Liver (tissue), 8 donors: ENCODE measurements at regions not wholly inside any gene's neighbourhood (a gene's known extent, or its start where the extent isn't known, plus 50 kb on each side); places are given as distances from the start of the nearest gene placed in this dataset.

Experiments used
- DNase-seq: peaks from one replicate; pipeline ENCODE4 v3.0.0-alpha.2; 2017; ENCODE audit warnings: low spot score
- H3K27ac ChIP-seq, 2 donors: one replicate each; pipeline ENCODE4 v1.7.0; 2013; ENCODE audit warnings: inconsistent platforms in 2 of 2, low read length in 2 of 2, control low read depth in 1 of 2, low read depth in 1 of 2, mild to moderate bottlenecking in 1 of 2
- H3K27me3 ChIP-seq, 4 donors: one replicate each; pipeline versions ENCODE4 v1.6.1 to v1.7.0; 2013; ENCODE audit warnings: low read length in 3 of 4, inconsistent platforms in 1 of 4, mild to moderate bottlenecking in 1 of 4, moderate library complexity in 1 of 4; ENCODE audit not compliant: control insufficient read depth in 4 of 4, insufficient read depth in 4 of 4
- H3K36me3 ChIP-seq, 4 donors: one replicate each; pipeline versions ENCODE4 v1.6.1 to v1.7.0; 2013; ENCODE audit warnings: low read length in 3 of 4, mild to moderate bottlenecking in 3 of 4, low read depth in 1 of 4, moderate library complexity in 1 of 4; ENCODE audit not compliant: control insufficient read depth in 4 of 4, insufficient read depth in 3 of 4
- H3K4me1 ChIP-seq, 4 donors: one replicate each; pipeline versions ENCODE4 v1.6.1 to v1.7.0; 2013; ENCODE audit warnings: low read length in 3 of 4, mild to moderate bottlenecking in 3 of 4, moderate library complexity in 1 of 4; ENCODE audit not compliant: control insufficient read depth in 4 of 4, insufficient read depth in 4 of 4
- H3K4me3 ChIP-seq, 3 donors: one replicate each; pipeline versions ENCODE4 v1.6.1 to v1.7.0; 2013; ENCODE audit warnings: low read length in 3 of 3, control low read depth in 1 of 3, low read depth in 1 of 3, mild to moderate bottlenecking in 1 of 3
- H3K9ac ChIP-seq, 2 donors: one replicate each; pipeline ENCODE4 v1.7.0; 2013; ENCODE audit warnings: low read length in 2 of 2, mild to moderate bottlenecking in 2 of 2, moderate library complexity in 2 of 2, control low read depth in 1 of 2, low read depth in 1 of 2
- H3K9me3 ChIP-seq, 4 donors: one replicate each; pipeline versions ENCODE4 v1.6.1 to v1.7.0; 2013; ENCODE audit warnings: low read length in 3 of 4; ENCODE audit not compliant: control insufficient read depth in 4 of 4
- EGR1 ChIP-seq, 2 donors: IDR thresholded peaks; 2 replicates each; pipeline ENCODE4 v1.6.1; 2016 to 2018; ENCODE audit warnings: antibody characterized with exemption in 2 of 2, low read depth in 2 of 2
- FOXA1 ChIP-seq: IDR thresholded peaks from 2 replicates; pipeline ENCODE4 v1.6.1; 2016; ENCODE audit warnings: antibody characterized with exemption
- FOXA2 ChIP-seq: IDR thresholded peaks from 2 replicates; pipeline ENCODE4 v1.6.1; 2016; ENCODE audit warnings: antibody characterized with exemption
- GABPA ChIP-seq, 2 donors: IDR thresholded peaks in 1 of 2; conservative IDR thresholded peaks in 1 of 2; 2 replicates each; pipeline ENCODE4 v1.6.1; 2016; ENCODE audit warnings: antibody characterized with exemption in 2 of 2, mild to moderate bottlenecking in 1 of 2, moderate library complexity in 1 of 2
- HNF4A ChIP-seq, 2 donors: conservative IDR thresholded peaks; 2 replicates each; pipeline ENCODE4 v1.6.1; 2016; ENCODE audit warnings: antibody characterized with exemption in 2 of 2, mild to moderate bottlenecking in 2 of 2
- HNF4G ChIP-seq: IDR thresholded peaks from 2 replicates; pipeline ENCODE4 v1.6.1; 2016; ENCODE audit warnings: antibody characterized with exemption
- JUND ChIP-seq, 2 donors: IDR thresholded peaks; 2 replicates each; pipeline ENCODE4 v1.6.1; 2016; ENCODE audit warnings: antibody characterized with exemption in 2 of 2
- NR2F2 ChIP-seq: IDR thresholded peaks from 2 replicates; pipeline ENCODE4 v1.6.1; 2016; ENCODE audit warnings: antibody characterized with exemption
- RAD21 ChIP-seq, 2 donors: IDR thresholded peaks; 2 replicates each; pipeline ENCODE4 v1.6.1; 2016; ENCODE audit warnings: antibody characterized with exemption in 2 of 2, mild to moderate bottlenecking in 2 of 2
- RXRA ChIP-seq, 2 donors: IDR thresholded peaks; 2 replicates each; pipeline ENCODE4 v1.6.1; 2017 to 2018; ENCODE audit warnings: antibody characterized with exemption in 2 of 2, mild to moderate bottlenecking in 1 of 2
- SP1 ChIP-seq: IDR thresholded peaks from 2 replicates; pipeline ENCODE4 v1.6.1; 2018; ENCODE audit warnings: antibody characterized with exemption, mild to moderate bottlenecking
- TAF1 ChIP-seq: conservative IDR thresholded peaks from 2 replicates; pipeline ENCODE4 v1.6.1; 2016; ENCODE audit warnings: antibody characterized with exemption, mild to moderate bottlenecking
- YY1 ChIP-seq: IDR thresholded peaks from 2 replicates; pipeline ENCODE4 v1.6.1; 2016; ENCODE audit warnings: antibody characterized with exemption, mild to moderate bottlenecking
- WGBS: extraction: QIAGEN DNeasy Blood & Tissue Kit; methylation state at CpG from one replicate; pipeline ENCODE4 v1.1.7; 2013; 5-methylcytosine and 5-hydroxymethylcytosine counted together
- TF ChIP-seq, protein P1 (sequence below): IDR thresholded peaks from 2 replicates; pipeline ENCODE4 v1.6.1; 2016; ENCODE audit warnings: antibody characterized with exemption
- TF ChIP-seq, protein P2 (sequence below): IDR thresholded peaks from 2 replicates; pipeline ENCODE4 v1.6.1; 2016; ENCODE audit warnings: antibody characterized with exemption
- TF ChIP-seq, protein P3 (sequence below): IDR thresholded peaks from 2 replicates; pipeline ENCODE4 v1.6.1; 2016; ENCODE audit warnings: antibody characterized with exemption
- TF ChIP-seq, protein P4 (sequence below): fragments of 150-350 bp; IDR thresholded peaks from 2 replicates; pipeline ENCODE4 v1.5.1; 2017; ENCODE audit warnings: improper control_type of control experiment, low read depth, low read length; ENCODE audit not compliant: missing input control
- TF ChIP-seq, protein P5 (sequence below): IDR thresholded peaks from 2 replicates; pipeline ENCODE4 v1.6.1; 2016; ENCODE audit warnings: antibody characterized with exemption, mild to moderate bottlenecking
- donor health status: healthy.
- donor health status: healthy.
- donor health status: healthy.
- donor health status: healthy.
- donor health status: healthy.

DNA sequence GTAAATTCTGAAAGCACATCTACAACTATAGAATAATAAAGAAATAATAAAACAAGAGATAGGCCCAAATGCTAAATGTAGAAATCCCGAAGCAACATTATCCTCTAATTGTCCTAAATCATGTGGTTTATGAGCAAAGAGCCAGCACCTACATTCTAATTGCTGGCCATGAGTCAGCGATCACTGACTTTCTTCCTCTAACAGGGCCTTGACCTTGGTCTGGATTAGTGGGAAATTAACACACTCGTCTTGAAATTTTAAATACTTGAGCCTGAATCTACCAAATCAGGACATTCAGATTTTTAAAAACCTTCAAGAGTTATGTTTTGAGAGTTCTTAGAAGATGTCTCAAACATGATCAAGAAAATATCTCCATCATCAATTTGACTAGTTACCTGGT lies 727.6 kb downstream of the METTL15 start:
- Histone ChIP-seq H3K36me3 (no peaks in the 10 kb centered on the region), H3K4me3 (no peak overlapping the region), H3K9ac (no peak overlapping the region), H3K27ac (no peak overlapping the region), H3K4me1 (no peaks in the 10 kb centered on the region), H3K9me3 (no peaks in the 10 kb centered on the region), H3K27me3 (no peaks in the 10 kb centered on the region)
- 80% methylated on average over 3 of the region's 3 CpGs for WGBS
- DNase-seq, result no peak
- TF ChIP-seq HNF4G (no peak), HNF4A (conservative IDR thresholded peaks at IDR 0.05) (no peak), SP1 (no peak), RXRA (IDR thresholded peaks at IDR 0.05) (no peak), RAD21 (IDR thresholded peaks at IDR 0.05) (no peak), FOXA2 (no peak)
- TF ChIP-seq, protein P1, sequence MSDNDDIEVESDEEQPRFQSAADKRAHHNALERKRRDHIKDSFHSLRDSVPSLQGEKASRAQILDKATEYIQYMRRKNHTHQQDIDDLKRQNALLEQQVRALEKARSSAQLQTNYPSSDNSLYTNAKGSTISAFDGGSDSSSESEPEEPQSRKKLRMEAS, result no peak
- TF ChIP-seq, protein P2, sequence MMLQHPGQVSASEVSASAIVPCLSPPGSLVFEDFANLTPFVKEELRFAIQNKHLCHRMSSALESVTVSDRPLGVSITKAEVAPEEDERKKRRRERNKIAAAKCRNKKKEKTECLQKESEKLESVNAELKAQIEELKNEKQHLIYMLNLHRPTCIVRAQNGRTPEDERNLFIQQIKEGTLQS, result no peak
- TF ChIP-seq, protein P3, sequence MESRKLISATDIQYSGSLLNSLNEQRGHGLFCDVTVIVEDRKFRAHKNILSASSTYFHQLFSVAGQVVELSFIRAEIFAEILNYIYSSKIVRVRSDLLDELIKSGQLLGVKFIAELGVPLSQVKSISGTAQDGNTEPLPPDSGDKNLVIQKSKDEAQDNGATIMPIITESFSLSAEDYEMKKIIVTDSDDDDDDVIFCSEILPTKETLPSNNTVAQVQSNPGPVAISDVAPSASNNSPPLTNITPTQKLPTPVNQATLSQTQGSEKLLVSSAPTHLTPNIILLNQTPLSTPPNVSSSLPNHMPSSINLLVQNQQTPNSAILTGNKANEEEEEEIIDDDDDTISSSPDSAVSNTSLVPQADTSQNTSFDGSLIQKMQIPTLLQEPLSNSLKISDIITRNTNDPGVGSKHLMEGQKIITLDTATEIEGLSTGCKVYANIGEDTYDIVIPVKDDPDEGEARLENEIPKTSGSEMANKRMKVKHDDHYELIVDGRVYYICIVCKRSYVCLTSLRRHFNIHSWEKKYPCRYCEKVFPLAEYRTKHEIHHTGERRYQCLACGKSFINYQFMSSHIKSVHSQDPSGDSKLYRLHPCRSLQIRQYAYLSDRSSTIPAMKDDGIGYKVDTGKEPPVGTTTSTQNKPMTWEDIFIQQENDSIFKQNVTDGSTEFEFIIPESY, result no peak
- TF ChIP-seq, protein P4, sequence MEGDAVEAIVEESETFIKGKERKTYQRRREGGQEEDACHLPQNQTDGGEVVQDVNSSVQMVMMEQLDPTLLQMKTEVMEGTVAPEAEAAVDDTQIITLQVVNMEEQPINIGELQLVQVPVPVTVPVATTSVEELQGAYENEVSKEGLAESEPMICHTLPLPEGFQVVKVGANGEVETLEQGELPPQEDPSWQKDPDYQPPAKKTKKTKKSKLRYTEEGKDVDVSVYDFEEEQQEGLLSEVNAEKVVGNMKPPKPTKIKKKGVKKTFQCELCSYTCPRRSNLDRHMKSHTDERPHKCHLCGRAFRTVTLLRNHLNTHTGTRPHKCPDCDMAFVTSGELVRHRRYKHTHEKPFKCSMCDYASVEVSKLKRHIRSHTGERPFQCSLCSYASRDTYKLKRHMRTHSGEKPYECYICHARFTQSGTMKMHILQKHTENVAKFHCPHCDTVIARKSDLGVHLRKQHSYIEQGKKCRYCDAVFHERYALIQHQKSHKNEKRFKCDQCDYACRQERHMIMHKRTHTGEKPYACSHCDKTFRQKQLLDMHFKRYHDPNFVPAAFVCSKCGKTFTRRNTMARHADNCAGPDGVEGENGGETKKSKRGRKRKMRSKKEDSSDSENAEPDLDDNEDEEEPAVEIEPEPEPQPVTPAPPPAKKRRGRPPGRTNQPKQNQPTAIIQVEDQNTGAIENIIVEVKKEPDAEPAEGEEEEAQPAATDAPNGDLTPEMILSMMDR, result no peak
- TF ChIP-seq, protein P5, sequence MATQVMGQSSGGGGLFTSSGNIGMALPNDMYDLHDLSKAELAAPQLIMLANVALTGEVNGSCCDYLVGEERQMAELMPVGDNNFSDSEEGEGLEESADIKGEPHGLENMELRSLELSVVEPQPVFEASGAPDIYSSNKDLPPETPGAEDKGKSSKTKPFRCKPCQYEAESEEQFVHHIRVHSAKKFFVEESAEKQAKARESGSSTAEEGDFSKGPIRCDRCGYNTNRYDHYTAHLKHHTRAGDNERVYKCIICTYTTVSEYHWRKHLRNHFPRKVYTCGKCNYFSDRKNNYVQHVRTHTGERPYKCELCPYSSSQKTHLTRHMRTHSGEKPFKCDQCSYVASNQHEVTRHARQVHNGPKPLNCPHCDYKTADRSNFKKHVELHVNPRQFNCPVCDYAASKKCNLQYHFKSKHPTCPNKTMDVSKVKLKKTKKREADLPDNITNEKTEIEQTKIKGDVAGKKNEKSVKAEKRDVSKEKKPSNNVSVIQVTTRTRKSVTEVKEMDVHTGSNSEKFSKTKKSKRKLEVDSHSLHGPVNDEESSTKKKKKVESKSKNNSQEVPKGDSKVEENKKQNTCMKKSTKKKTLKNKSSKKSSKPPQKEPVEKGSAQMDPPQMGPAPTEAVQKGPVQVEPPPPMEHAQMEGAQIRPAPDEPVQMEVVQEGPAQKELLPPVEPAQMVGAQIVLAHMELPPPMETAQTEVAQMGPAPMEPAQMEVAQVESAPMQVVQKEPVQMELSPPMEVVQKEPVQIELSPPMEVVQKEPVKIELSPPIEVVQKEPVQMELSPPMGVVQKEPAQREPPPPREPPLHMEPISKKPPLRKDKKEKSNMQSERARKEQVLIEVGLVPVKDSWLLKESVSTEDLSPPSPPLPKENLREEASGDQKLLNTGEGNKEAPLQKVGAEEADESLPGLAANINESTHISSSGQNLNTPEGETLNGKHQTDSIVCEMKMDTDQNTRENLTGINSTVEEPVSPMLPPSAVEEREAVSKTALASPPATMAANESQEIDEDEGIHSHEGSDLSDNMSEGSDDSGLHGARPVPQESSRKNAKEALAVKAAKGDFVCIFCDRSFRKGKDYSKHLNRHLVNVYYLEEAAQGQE, result no peak

DNA sequence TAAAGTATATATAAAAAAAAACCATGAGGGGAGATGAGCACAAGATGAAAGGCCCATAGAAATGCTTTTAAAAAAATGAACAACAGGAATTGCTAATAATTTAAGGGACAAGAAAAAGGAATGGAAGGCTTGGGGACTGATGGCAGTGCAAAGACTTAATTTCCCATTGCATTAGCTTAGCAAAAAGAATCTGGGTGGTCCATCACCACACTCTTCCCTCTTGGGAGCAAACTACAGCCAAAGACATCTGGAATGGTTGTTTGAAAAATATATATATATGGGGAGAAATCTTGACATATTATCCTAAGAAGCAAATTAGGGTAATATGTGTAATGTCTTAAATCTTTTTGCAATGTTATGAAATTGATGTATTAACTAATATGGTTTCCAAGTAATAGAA lies 727.1 kb downstream of the METTL15 start:
- DNase-seq, result no peak
- Histone ChIP-seq H3K27ac (no peak overlapping the region), H3K9ac (no peak overlapping the region), H3K4me1 (no peaks in the 10 kb centered on the region), H3K27me3 (no peaks in the 10 kb centered on the region), H3K9me3 (no peaks in the 10 kb centered on the region), H3K4me3 (no peak overlapping the region), H3K36me3 (no peaks in the 10 kb centered on the region)
- TF ChIP-seq, protein P2, result no peak
- TF ChIP-seq TAF1 (no peak), NR2F2 (no peak), FOXA2 (no peak), YY1 (no peak), HNF4G (no peak), FOXA1 (no peak), GABPA (IDR thresholded peaks at IDR 0.05 in 1 of 2, conservative IDR thresholded peaks at IDR 0.05 in 1 of 2) (no peak), EGR1 (IDR thresholded peaks at IDR 0.05; ENCODE audit: low read depth in 2 of 2) (no peak), HNF4A (conservative IDR thresholded peaks at IDR 0.05) (no peak), RAD21 (IDR thresholded peaks at IDR 0.05) (no peak), SP1 (no peak), RXRA (IDR thresholded peaks at IDR 0.05) (no peak), JUND (IDR thresholded peaks at IDR 0.05) (no peak)
- TF ChIP-seq, protein P4, result no peak
- TF ChIP-seq, protein P3, result no peak
